HCT116 (cell line): ENCODE measurements at regions not wholly inside any gene's neighbourhood (a gene's known extent, or its start where the extent isn't known, plus 50 kb on each side); places are given as distances from the start of the nearest gene placed in this dataset.

Experiments used
- ATAC-seq: fragments of 200-7000 bp; cut with Tn5 transposase; 2 replicates; pipeline ENCODE4 v1.9.1; 2020; ENCODE audit warnings: mild to moderate bottlenecking, moderate library complexity
- BruUV-seq: library from RNA; stranded (reverse); fragments of 400-500 nt; replicated peaks from 2 replicates; lab custom pipeline; 2021; lab: Mats Ljungman, UMichigan
- CTCF ChIA-PET: fragments of 300-600 bp; sonication (Branson Sonifier 250); formaldehyde crosslinking; loops from one replicate; lab custom pipeline; 2021; ENCODE audit warnings: antibody characterized with exemption; lab: Charles Lee
- POLR2A ChIA-PET: fragments of 300-600, 350-600 bp; sonication (Branson Sonifier 250); formaldehyde crosslinking; loops from one replicate; lab custom pipeline; 2021; ENCODE audit warnings: antibody characterized with exemption; lab: Charles Lee
- RAD21 ChIA-PET, 2 experiments: fragments of 300-600 bp; sonication (Branson Sonifier 250); formaldehyde crosslinking; loops; one replicate each; lab custom pipeline; 2023; ENCODE audit warnings: low total read pairs in 2 of 2; ENCODE audit not compliant: uncharacterized antibody in 2 of 2, unreplicated experiment in 2 of 2, low non-redundant PET in 1 of 2; lab: Charles Lee
- DNase-seq: peaks from one replicate; pipeline ENCODE4 v3.0.0-alpha.2; 2010; ENCODE audit warnings: low read depth, low spot score
- H2AFZ ChIP-seq: fragments of 200-600 bp; shearing (Covaris generic), sonication (generic); 2 replicates; pipeline ENCODE4 v1.6.1; 2017; ENCODE audit warnings: low read depth, mixed run types, mixed read lengths, antibody characterized with exemption, low read length; ENCODE audit not compliant: poor library complexity, severe bottlenecking
- H3K27ac ChIP-seq: 2 replicates; pipeline ENCODE4 v1.5.1; 2012; ENCODE audit warnings: low read depth, low read length
- H3K27me3 ChIP-seq: fragments of 200-600 bp; sonication (generic); 2 replicates; pipeline ENCODE4 v1.6.1; 2016; ENCODE audit warnings: mixed run types, low read length, mixed read lengths; ENCODE audit not compliant: insufficient read depth
- H3K36me3 ChIP-seq, 2 experiments: fragments of 200-500 bp in 1 of 2; fragments of 200-600 bp in 1 of 2; sonication (Bioruptor generic) in 1 of 2; sonication (generic) in 1 of 2; 2 replicates each; pipeline versions ENCODE4 v1.5.1 to v1.6.1; 2014 to 2016; ENCODE audit warnings: low read length in 2 of 2, inconsistent platforms in 1 of 2, mixed read lengths in 1 of 2, mixed run types in 1 of 2; ENCODE audit not compliant: insufficient read depth in 2 of 2, control insufficient read depth in 1 of 2
- H3K4me1 ChIP-seq, 2 experiments: fragments of 200-600 bp in 1 of 2; sonication (generic) in 1 of 2; 2 replicates each; pipeline versions ENCODE4 v1.5.1 to v1.6.1; 2012 to 2017; ENCODE audit warnings: low read length in 2 of 2, inconsistent platforms in 1 of 2, mild to moderate bottlenecking in 1 of 2, mixed read lengths in 1 of 2, mixed run types in 1 of 2, moderate library complexity in 1 of 2; ENCODE audit not compliant: insufficient read depth in 2 of 2, control insufficient read depth in 1 of 2
- H3K4me2 ChIP-seq: fragments of 200-600 bp; sonication (generic); 2 replicates; pipeline ENCODE4 v1.6.1; 2017; ENCODE audit warnings: mixed run types, low read length, mixed read lengths
- H3K4me3 ChIP-seq, 2 experiments: fragments of 200-600 bp in 1 of 2; sonication (generic) in 1 of 2; replicated peaks in 1 of 2; 2 replicates each; pipeline ENCODE4 v1.5.1; 2011 to 2016; ENCODE audit warnings: low read length in 2 of 2, control low read depth in 1 of 2, low read depth in 1 of 2, mild to moderate bottlenecking in 1 of 2, mixed read lengths in 1 of 2, mixed run types in 1 of 2
- H3K79me2 ChIP-seq: fragments of 200-600 bp; sonication (generic); 2 replicates; pipeline ENCODE4 v1.6.1; 2017; ENCODE audit warnings: mild to moderate bottlenecking, mixed run types, low read length, moderate library complexity, mixed read lengths; ENCODE audit not compliant: insufficient read depth
- H3K9ac ChIP-seq: fragments of 200-600 bp; sonication (generic); 2 replicates; pipeline ENCODE4 v1.6.1; 2016; ENCODE audit warnings: low read length, mixed read lengths
- H3K9me2 ChIP-seq: fragments of 200-600 bp; sonication (generic), shearing (Covaris generic); 2 replicates; pipeline ENCODE4 v1.6.1; 2017; ENCODE audit warnings: mixed run types, mild to moderate bottlenecking, moderate library complexity; ENCODE audit not compliant: insufficient read depth
- H3K9me3 ChIP-seq, 2 experiments: fragments of 200-500 bp in 1 of 2; fragments of 200-600 bp in 1 of 2; sonication (Bioruptor generic) in 1 of 2; sonication (generic) in 1 of 2; 2 replicates each; pipeline ENCODE4 v1.6.1; 2014 to 2017; ENCODE audit warnings: low read length in 2 of 2, mixed read lengths in 2 of 2, inconsistent platforms in 1 of 2, low read depth in 1 of 2, mild to moderate bottlenecking in 1 of 2, mixed run types in 1 of 2, moderate library complexity in 1 of 2; ENCODE audit not compliant: control insufficient read depth in 1 of 2, insufficient read depth in 1 of 2
- H4K20me1 ChIP-seq: fragments of 200-600 bp; sonication (generic), shearing (Covaris generic); 2 replicates; pipeline ENCODE4 v1.6.1; 2017; ENCODE audit warnings: mixed run types, mild to moderate bottlenecking, moderate library complexity; ENCODE audit not compliant: insufficient read depth
- ATF3 ChIP-seq: IDR thresholded peaks from 2 replicates; pipeline ENCODE4 v1.6.1; 2012
- CBX3 ChIP-seq: IDR thresholded peaks from 2 replicates; pipeline ENCODE4 v1.6.1; 2012; ENCODE audit warnings: low read depth
- CEBPB ChIP-seq: IDR thresholded peaks from 2 replicates; pipeline ENCODE4 v1.6.1; 2012; ENCODE audit warnings: low read depth
- CTCF ChIP-seq, 3 experiments: fragments of 200-600 bp in 1 of 3; sonication (generic) in 1 of 3; IDR thresholded peaks in 2 of 3; conservative IDR thresholded peaks in 1 of 3; 2 replicates each; pipeline ENCODE4 v1.5.1; 2012 to 2017; ENCODE audit warnings: low read depth in 2 of 3, low read length in 2 of 3, antibody characterized with exemption in 1 of 3, borderline replicate concordance in 1 of 3, control low read depth in 1 of 3, mild to moderate bottlenecking in 1 of 3, mixed read lengths in 1 of 3, mixed run types in 1 of 3, moderate library complexity in 1 of 3; ENCODE audit not compliant: insufficient read depth in 1 of 3
- ELF1 ChIP-seq: IDR thresholded peaks from 2 replicates; pipeline ENCODE4 v1.6.1; 2012; ENCODE audit warnings: low read depth, borderline replicate concordance
- EZH2 ChIP-seq: fragments of 200-600 bp; sonication (generic); IDR thresholded peaks from 2 replicates; pipeline ENCODE4 v1.6.1; 2017; ENCODE audit warnings: antibody characterized with exemption, mixed run types
- FOSL1 ChIP-seq: IDR thresholded peaks from 2 replicates; pipeline ENCODE4 v1.6.1; 2012; ENCODE audit warnings: low read depth
- JUND ChIP-seq: IDR thresholded peaks from 2 replicates; pipeline ENCODE4 v1.6.1; 2012
- POLR2A ChIP-seq: IDR thresholded peaks from 2 replicates; pipeline ENCODE4 v1.7.0; 2011; ENCODE audit warnings: borderline replicate concordance; ENCODE audit not compliant: insufficient read depth, insufficient read length; ENCODE audit errors: extremely low read depth
- RAD21 ChIP-seq: IDR thresholded peaks from 2 replicates; pipeline ENCODE4 v1.6.1; 2012; ENCODE audit warnings: low read depth, mild to moderate bottlenecking
- SIN3A ChIP-seq: IDR thresholded peaks from 2 replicates; pipeline ENCODE4 v1.6.1; 2012; ENCODE audit warnings: low read depth
- SP1 ChIP-seq: IDR thresholded peaks from 2 replicates; pipeline ENCODE4 v1.6.1; 2012; ENCODE audit warnings: low read depth
- SRF ChIP-seq: IDR thresholded peaks from 2 replicates; pipeline ENCODE4 v1.6.1; 2012; ENCODE audit warnings: low read depth
- TCF7L2 ChIP-seq: IDR thresholded peaks from 2 replicates; pipeline ENCODE4 v1.7.0; 2011; ENCODE audit warnings: borderline replicate concordance, inconsistent platforms; ENCODE audit not compliant: insufficient read depth, insufficient read length; ENCODE audit errors: extremely low read depth
- YY1 ChIP-seq: IDR thresholded peaks from 2 replicates; pipeline ENCODE4 v1.6.1; 2011; ENCODE audit warnings: low read length, low read depth, moderate library complexity, mild to moderate bottlenecking; ENCODE audit not compliant: insufficient replicate concordance; ENCODE audit errors: extremely low read depth
- ZBTB33 ChIP-seq: IDR thresholded peaks from 2 replicates; pipeline ENCODE4 v1.6.1; 2011; ENCODE audit warnings: mild to moderate bottlenecking, low read length, moderate library complexity; ENCODE audit not compliant: insufficient replicate concordance; ENCODE audit errors: extremely low read depth
- ZNF274 ChIP-seq: fragments of 200-500 bp; sonication (Bioruptor generic); IDR thresholded peaks from 2 replicates; pipeline ENCODE4 v1.6.1; 2014; ENCODE audit warnings: mild to moderate bottlenecking, low read depth, low read length, inconsistent platforms
- intact Hi-C: fragments of 100-400 bp; cut with micrococcal nuclease; formaldehyde crosslinking; loops from 2 replicates; pipeline ENCODE4 v1.10.0; 2022

- ATAC-seq, result no peak
- Histone ChIP-seq H3K79me2 (no peaks in the 10 kb centered on the region), H3K4me1 (no peaks in the 10 kb centered on the region), H3K4me2 (no peak overlapping the region), H3K27ac (no peak overlapping the region), H2AFZ (no peak overlapping the region), H3K9ac (no peak overlapping the region), H3K4me3 (no peak overlapping the region), H3K9me3 (0 out of 4 replicates have a peak, but pooled peaks cover 0 to 3% of the 10 kb centered on the region in 2 experiments), H3K9me2 (no peaks in the 10 kb centered on the region), H3K36me3 (no peaks in the 10 kb centered on the region), H3K27me3 (no peaks in the 10 kb centered on the region; the same call in 1 of the 2 replicates), H4K20me1 (no peaks in the 10 kb centered on the region)
- TF ChIP-seq ELF1 (no peak), TCF7L2 (no peak), RAD21 (no peak), EZH2 (no peak), CTCF (IDR thresholded peaks at IDR 0.05 in 2 of 3, conservative IDR thresholded peaks at IDR 0.05 in 1 of 3; ENCODE audit: borderline replicate concordance in 1 of 3, insufficient read depth in 1 of 3, low read depth in 2 of 3, low read length in 2 of 3) (no peak), SIN3A (no peak), ZBTB33 (no peak), YY1 (no peak), POLR2A (no peak), ATF3 (no peak), SP1 (no peak), CBX3 (no peak), JUND (no peak), FOSL1 (no peak), CEBPB (no peak), ZNF274 (no peak), SRF (no peak)
- CTCF ChIA-PET, result no interaction called here
- intact Hi-C loops, result no loop called here
- no TSS peak for BruUV-seq
- POLR2A ChIA-PET, result no interaction called here
- RAD21 ChIA-PET, result no interaction called here
- no peak for DNase-seq
Observed at GRCh38 chr9:97773091-97773490, 76.0 kb upstream of the XPA start.
